Islet of Langerhans (tissue), 1 donor: ENCODE measurements at regions not wholly inside any gene's neighbourhood (a gene's known extent, or its start where the extent isn't known, plus 50 kb on each side); places are given as distances from the start of the nearest gene placed in this dataset.
"Not testable (repeated sequence)": the region's sequence is repeated elsewhere in the genome, so short reads cannot be mapped to it uniquely, and the experiment has no call there.

Experiments
- FAIRE-seq: peaks from one replicate; lab custom pipeline; 2011; peaks lifted over from hg19 to GRCh38; lab: Jason Lieb, UNC

DNA sequence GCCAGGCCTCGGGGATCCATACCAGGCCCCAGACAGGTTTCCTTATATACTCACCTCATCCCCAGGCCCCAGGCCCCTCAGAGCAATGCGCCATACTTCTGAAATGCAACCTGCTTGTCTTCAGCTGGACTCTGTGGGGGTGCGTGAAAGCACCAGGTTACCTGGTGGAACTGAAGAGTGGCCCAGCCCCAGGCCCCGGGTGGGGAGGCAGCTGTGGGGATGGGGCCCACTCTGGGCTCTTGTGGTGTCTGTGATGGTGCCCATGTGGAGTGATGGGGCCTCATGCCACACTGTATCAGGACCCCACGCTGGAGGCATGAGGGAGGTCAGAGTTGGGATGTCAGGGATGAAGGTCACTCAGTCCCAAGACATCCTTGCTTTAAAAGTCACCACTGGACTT, 999.0 kb downstream of the BRD1 start:
- FAIRE-seq = no peak

DNA sequence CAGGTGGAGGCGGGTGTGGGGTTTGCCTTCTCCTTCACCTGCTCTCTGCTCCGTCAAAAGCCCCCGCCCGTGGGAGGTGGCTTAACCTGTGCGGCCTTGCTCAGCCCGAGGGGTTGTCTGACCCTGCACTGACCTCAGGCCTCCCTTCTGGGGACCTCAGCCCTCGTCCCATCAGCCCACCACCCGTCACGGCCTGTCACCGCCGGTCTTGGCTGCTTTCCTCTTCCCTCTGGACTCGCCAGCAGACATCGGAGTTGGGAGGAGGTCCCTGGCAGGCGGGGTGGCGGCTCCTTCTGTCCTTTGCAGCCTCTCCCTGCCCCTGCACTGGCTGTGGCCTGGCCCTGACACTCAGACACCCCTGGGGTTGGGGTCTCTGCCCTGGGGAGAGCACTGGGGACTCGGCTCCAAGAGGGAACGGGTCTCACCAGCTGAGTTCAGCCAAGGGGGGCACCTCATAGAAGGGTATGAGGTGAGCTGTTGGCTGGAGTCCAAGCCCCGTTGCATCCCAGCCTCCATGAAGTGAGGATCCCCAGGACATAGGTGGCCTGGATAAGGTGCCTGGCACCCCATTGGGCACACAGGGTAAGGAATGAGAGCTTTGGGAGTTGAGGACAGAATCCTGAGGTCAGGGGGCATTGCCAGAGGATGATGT, 999.6 kb downstream of the BRD1 start:
- no peak for FAIRE-seq

DNA sequence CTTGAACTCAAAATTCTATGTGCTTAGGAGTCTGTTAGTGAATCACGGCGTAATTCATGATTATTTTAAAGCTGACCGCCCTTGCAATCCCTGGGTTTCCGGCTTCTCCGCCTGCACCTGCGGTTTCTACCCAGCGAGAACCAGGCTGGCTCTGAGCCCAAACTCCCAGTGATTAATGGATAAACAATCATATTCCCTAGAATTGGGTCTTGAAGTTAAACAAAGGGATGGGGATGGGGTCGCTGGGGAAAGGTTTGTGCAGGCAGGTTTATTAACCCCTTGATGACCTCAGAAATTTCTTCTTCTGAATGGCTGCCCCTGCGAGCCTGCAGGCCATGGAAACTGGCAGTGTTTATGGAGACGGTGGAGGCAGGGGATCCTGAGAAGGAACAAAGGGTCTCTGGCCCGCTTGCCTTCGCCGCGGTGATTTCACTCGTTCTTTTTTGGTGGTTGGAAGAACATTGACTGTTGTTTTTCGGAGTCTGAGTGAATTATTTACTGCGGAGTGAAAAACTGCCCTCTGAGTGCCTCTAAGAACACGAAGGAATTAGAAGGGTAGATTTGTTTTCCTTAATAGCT, 1000.3 kb downstream of the BRD1 start:
- no peak for FAIRE-seq

DNA sequence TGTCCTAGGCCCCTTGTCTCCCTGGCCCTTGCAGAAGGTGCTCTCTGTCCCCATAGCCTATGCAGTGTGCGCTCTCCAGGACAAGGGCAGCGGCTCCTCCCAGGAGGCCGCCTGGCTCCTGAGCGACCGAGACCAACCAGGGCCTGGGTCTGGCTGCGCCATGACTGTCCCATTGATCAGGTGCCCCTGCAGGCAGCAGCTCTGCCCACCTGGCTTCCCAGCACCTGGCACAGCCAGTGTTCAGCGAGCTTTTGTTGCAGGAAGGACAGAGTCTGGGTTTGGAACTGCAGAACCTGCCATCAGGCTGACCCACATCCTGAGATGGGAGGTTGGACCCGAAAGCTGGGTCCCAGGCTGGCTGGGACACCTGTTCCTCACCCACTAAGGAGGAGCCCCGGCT, 1001.1 kb downstream of the BRD1 start:
- no peak for FAIRE-seq

DNA sequence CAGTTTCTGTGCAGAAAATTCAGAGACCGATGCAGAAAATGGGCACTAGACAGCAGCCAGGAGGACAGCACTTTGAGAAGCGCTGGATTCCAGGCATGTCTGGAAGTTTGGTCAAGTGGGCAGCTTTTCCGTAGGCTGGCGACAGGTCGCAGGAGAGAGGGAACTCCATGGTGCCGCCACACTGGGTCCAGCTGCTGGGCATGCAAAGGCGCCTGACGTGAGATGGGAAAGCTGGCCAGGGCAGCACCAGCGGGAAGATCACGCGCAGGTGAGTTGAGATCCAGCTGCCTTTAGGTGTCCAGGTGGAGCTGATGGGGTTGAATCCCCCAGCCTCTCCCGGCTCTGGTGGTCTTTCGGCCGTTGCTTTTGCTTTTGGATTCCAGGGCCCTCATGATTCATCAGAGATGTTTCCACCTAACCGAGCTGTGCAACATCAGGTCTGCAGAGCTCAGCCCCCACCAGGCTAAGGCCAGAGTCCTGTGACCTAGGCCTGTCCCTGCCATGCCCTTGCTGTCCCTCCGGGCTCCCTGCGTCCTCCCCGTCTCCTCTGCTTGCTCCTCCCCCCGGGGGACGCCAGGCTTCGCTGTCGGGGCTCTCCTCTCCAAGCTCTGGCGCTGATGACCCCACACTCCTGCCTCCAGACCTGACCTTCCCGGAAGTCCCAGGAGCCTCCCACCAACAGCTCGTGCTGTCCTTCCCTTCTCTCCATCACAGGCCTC, 1001.7 kb downstream of the BRD1 start:
- no peak for FAIRE-seq

DNA sequence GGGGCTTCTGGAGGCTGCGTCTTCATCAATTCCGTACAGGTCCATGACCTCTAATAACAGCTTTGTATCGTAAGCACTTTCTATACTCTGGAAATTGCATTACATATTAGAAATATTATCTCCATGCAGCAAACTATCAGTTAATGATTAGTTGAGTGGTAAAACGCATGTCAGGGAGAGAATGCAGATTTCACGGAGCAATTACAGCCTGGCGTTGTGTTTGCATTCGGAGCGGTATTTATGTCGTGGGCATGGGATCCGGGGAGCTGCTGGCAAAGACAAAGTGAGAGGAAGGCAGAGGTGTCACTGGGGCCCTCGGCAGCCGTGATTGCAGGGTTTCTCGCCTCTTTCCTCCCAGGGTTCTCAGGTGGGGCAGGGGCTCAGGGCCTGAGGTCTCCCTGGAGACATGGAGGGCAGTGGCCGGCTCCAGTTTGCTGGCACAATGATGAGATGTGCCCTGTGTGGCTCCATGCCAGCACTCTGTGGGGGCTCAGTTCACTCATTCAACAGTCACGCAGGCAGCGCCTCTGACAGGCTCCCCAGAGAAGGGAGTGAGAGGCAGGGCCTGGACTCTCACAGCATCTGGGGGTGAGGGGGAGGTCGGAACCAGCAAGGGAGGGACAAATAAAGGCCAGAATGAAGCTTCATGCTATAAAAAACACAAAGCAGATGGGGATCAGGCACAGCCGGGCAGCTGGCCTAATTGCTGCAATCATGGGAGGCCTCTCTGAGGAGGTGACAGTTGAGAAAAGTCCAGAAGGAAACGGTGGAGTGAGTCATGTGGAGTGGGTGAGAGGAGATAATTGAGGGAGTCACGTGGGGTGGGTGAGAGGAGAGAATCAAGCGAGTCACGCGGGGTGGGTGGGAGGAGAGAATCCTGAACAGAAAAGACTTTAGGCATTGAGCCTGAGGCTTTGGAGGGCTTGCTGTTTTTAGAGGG, 1002.7 kb downstream of the BRD1 start:
- FAIRE-seq = no peak

DNA sequence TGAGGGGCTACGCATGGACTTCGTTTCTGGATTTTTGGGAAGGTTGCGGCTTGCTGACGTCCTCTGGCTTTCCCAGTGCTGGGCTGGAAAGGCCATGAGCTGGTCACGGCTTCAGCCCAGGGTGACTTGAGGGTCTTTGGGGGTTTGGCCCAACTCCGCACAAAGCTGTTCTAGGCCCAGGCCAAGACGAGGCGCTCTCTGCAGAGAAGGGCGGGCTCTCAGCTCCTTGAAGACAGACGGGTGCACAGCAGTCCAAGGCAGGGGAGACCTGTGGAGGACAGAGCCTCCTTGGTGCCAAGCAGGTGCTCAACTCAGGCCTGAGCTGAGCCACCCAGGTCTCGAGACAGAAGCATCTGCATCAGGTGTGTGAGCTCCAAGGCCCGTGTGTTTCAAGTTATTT, 1003.7 kb downstream of the BRD1 start:
- FAIRE-seq = no peak

DNA sequence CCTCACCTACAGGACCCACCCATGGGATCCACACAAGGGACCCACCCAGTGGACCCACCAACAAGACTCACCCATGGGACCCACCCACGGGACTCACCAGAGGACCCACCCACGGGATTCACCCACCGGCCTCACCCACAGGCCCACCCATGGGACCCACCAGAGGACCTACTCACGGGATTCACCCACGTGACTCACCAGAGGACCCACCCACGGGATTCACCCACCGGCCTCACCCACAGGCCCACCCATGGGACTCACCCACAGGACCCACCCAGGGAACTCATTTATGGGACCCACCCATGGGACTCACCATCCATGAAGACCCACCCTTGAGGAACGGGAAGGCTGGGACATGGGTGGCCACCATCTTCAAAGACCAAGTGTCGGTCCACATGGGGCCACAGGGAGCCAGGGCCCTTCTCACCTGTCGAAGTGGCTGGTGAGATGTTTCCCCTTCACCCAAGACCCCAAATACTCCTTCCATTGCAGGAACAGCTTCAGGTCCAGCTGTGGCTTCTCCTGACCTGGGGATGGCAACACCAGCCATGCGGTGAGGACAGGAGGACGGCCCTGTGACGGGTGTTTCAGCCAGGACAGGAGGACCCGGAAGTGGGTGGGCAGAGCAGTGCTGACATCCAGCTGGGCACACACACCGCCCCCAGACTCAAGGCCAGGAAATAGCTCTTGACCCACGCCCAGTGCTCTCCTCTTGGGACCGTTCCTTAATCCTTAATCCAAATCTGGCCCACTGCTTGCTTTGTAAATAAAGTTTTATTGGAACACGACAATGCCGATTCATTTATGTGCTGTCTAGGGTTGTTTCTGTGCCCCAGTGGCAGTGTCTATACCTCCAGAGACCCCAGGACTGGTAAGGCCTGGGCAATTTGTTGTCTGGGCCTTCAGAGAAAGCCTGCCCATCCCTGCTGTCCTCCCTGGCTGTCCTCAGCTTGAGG, 1005.1 kb downstream of the BRD1 start:
- no peak for FAIRE-seq

DNA sequence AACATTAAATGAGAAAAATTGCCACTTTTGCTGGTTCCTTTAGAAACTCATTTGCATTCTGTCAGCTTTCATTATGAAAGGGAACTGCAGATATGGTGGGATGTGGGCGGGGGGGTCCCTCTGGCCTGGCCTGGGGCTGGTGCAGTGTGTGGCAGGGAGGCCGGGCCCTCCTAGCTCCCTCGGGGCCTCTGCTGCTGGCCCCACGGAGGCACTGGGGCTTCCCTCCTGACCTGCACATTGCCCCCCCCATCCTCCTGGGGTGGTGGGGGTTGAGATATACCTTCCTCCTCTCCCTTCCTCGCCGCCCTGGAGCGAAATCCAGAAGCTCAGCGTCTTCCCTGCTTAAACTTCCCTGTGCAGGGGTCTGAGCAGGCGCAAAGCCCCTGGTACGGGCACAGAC, 1005.9 kb downstream of the BRD1 start:
- no peak for FAIRE-seq

DNA sequence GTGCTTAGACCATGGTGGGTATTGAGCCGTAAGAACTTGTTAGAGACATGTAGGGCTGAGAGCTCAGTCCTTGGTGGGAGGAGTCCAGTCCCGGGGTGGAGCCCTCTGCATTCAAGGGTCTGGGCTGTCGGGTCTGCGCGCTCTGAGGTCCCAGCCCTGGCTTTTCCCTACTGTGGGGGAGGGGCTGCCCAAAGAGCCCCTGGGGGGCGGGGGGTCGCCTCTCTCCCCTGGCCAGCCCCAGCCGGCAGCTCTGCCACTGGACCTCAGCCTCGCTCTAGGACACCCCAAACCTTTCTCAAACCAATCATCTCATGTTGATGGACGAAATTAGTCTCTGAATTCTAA, 1006.4 kb downstream of the BRD1 start:
- no peak for FAIRE-seq

DNA sequence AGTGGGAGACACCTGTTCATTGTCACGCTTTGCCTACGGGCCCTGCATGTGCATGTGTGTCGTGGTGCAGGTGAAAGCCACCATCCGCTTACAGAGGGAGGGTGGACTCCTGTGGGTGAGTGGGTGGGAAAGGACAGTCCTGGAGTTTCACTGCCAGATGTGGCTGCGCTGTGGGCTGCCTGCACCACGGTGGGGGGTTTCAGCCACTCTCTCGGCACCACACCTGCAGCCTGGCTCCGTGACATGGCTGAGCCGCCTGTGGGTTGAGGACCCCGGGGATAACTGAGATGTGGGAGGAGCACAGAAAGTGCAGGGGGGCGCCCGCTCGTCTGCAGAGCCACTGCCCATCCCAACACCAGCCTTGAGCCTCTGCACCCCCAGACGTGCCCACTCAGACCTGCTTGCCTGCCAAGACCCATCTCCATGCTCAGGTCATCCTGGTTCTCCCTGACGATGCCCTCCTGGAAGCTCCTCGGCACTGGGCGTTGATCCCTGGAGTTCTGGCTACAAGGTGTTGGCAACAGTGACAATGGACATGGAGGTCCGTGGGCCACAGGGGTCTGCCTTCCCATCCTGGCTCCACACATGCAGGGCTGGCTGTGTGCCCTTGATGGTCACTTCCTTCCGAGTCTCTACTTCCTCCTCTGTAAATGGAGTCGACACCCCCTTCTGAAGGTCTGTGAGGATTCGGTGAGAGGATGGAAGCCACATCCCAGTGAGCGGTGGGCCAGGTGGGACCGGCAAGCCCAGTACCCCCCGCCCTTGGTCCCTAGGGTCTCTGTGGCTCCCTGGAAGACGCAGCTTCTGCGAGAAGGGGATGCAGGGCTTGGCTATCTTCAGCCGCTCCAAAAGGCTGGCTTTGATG, 1007.0 kb downstream of the BRD1 start:
- FAIRE-seq = no peak

DNA sequence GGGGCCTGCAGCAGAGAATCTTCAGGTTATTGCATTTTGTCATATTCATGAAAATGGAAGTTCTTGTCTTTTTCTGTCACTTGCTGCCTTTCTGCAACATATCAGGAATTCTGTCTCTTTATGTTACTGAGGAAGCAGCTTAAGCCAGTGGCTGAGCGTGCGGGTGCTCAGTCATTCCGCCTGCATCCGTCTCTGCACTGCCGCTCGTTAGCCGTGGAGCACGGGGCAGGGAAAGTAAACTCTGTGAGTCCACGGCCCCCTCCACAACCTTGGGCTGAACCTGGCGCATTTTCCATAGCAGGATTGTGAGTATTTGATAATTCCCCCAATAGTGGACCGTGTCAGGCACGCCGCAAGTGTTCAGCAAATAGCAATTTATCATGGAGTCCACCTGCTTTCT, 1007.7 kb downstream of the BRD1 start:
- FAIRE-seq = no peak

DNA sequence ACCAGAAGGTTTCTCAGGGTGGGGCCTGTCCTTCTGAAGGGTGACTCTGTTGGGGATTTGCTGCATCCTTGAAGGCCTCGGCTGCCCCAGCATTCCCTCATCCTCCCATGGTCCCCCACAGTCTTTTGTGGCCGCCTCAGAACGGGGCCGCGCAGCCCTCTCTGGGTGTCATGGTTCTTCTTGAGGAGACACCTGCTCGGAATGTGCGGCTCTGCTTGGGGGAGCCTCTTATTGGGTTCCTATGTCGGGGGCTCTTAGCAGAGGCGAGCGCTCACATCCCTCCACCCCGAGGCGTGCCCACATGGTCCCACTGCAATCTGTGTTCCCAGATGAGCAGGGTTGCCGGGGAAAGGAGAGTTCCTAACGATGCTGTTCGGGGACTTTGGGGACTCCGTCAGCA, 1008.4 kb downstream of the BRD1 start:
- FAIRE-seq = no peak

DNA sequence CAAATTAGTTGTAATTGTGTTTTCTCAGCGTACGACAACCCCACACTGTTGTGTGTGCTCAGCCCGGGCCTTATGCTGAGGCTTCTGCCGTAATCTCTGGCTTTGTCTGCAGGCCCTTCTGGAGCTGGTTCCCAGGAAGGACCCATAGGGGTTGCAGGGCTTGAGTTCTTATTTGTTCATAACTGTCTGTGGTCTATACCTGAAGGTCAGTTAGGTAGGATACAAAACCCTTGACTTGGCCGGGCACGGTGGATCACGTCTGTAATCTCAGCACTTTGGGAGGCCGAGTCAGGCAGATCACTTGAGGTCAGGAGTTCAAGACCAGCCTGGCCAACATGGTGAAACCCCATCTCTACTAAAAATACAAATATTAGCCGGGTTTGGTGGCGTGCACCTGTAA, 1010.2 kb downstream of the BRD1 start:
- not testable (repeated sequence) for FAIRE-seq

DNA sequence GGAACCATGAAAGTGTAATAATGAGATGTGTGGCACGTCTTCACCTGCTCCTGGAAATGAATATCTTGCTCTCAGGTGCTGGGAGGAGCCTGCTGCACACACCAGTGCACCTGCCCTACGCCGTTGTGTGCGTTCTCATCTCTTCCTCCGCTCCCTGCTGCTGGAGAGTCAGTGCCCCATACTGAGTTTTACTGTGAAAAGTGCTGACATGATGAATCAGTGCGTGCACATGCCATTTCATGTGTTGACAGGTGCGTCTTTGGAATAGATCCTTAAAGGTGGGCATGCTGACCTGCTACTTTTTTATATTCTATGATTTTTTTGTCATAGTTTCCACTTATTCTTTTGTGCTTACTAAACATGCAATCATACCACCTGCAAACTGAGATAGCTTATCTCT, 1015.8 kb downstream of the BRD1 start:
- FAIRE-seq = no peak

DNA sequence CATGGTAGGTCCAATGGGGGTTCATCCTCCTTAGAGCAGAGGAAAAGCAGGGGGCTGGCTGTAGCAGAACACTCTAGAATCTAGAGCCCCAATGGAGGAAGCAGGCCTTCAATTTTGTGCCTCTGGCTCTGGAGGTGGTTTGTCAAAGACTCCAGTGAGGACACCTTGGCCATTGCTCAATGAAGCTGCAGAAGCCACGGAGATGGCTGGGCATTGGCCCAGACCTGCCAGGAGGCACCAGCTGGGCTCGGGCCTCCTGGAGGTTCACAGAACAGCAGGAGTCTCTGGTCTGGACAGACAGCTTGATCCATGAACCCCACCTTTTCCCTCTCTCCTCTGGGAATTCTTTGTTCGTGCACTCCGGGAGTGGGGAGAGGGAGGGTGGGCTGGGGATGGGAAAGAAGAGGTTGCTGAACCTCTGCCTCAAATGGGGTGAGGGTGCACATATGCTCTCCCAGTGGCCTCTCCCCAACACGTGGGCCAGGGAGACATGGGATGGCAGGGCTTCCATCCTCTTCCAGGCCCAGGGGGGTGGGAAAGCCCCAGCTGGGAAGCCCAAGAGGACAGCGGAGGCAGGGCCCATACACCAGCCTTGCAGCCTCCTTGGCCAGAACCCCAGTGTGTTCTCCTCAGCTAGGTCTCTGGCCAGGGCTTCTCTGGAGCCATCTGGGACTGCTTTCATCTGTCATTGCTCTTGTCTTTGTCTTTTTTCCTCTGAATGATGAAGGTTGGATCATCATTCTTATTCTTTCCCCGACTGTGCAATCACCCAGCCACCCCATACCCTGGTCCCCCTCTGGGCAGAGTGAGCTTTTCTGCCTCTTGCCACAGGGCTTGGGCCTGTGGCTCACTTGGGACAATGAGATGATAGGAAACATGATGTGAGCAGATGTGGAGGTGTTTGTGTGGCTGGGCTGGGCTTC, 1019.4 kb downstream of the BRD1 start:
- no peak for FAIRE-seq

DNA sequence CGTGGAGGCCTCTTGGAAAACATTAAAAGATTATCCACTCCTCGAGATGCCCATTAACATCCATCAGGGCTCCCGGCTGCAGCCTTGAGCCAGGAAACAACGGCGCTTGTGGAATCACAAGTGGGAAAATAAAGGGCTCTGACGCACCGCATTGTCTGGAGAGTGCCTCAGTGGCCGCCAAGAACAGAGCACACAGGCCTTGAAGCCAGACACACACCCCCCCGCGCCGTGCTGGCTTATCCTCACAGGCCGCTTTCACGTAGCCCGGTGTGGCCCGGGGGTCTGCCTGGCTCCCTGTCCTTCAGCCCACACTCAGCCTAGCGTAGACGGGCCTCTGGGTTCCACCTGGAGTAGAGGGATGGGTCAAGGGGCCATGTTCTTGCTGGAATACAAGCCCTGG, 1020.5 kb downstream of the BRD1 start:
- no peak for FAIRE-seq

DNA sequence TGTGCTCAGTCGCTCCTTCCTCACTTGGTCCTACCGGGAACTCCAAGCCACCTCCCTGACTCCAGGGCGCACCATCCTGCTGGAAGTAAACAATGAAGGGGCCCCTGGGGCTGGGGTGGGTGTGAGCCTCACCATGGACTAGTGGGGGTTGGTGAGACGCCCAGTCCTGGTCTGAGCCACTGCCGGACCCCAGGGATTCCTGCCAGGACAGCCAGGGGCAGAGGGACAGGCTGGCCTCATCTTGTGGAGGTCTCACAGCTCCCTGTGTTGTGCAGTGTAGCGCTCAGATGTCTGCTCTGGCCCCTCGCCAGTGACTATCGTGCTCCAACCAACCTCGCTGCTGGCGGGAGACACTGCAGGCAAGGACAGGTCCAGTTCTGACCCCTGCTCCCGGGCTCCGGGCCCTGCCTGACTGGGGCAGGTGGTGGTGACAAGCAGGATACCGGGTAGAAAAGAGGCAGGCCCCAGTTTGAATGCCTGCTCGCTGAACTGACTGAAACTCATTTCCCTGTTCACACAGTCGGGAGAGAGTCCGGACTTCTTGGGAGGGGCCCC, 1021.4 kb downstream of the BRD1 start:
- no peak for FAIRE-seq

DNA sequence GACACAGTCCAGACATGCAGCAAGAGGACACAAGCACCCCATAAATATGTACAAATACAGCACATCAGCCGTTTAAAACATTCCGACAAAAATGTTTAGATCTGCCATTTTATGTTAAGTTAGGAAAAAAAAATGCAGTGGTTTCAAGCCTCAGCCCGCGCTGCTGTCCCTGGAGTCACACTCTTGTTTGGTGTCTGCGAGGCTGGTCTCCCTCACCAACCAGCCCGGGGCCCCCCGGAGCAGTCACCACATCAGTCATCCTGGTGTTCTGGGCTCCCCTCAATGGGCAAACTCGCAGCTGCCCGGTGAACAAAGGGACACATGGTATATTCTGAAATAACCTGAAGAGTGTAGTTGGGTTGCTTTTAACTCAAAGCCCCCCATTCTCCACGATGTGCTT, 1022.2 kb downstream of the BRD1 start:
- FAIRE-seq = no peak
